SK-N-SH (cell line): ENCODE measurements at regions not wholly inside any gene's neighbourhood (a gene's known extent, or its start where the extent isn't known, plus 50 kb on each side); places are given as distances from the start of the nearest gene placed in this dataset.

Experiments used
- CTCF ChIA-PET: fragments of 300-600, 350-600 bp; formaldehyde crosslinking; extraction: SDS; loops from one replicate; lab custom pipeline; 2021; lab: Yijun Ruan, JAX
- POLR2A ChIA-PET: fragments of 350-600 bp; sonication (Branson Sonifier 250); formaldehyde crosslinking; extraction: SDS; loops from one replicate; lab custom pipeline; 2020; ENCODE audit warnings: antibody characterized with exemption, inconsistent platforms; lab: Yijun Ruan, JAX
- DNase-seq: peaks from one replicate; pipeline ENCODE4 v3.0.0; 2012
- H2AFZ ChIP-seq: fragments of 200-600 bp; sonication (generic); 2 replicates; pipeline ENCODE4 v1.8.1; 2016; ENCODE audit warnings: antibody characterized with exemption, mild to moderate bottlenecking, low read depth
- H3F3A ChIP-seq: fragments of 200-600 bp; sonication (generic); replicated peaks from 2 replicates; pipeline ENCODE3; 2016; ENCODE audit warnings: antibody characterized with exemption, mild to moderate bottlenecking; ENCODE audit not compliant: insufficient read depth
- H3K27ac ChIP-seq, 2 experiments: fragments of 200-500 bp in 1 of 2; fragments of 200-600 bp in 1 of 2; sonication (Bioruptor generic) in 1 of 2; sonication (generic), shearing (Covaris generic) in 1 of 2; 2 replicates each; pipeline versions ENCODE4 v1.5.1 to v1.6.1; 2014 to 2016; ENCODE audit warnings: low read depth in 2 of 2, inconsistent platforms in 1 of 2, low read length in 1 of 2, mild to moderate bottlenecking in 1 of 2, mixed read lengths in 1 of 2
- H3K27me3 ChIP-seq: fragments of 200-600 bp; sonication (generic), shearing (Covaris generic); 2 replicates; pipeline ENCODE4 v1.6.1; 2016; ENCODE audit warnings: mixed run types; ENCODE audit not compliant: insufficient read depth
- H3K36me3 ChIP-seq, 2 experiments: fragments of 200-500 bp in 1 of 2; fragments of 200-600 bp in 1 of 2; sonication (Bioruptor generic) in 1 of 2; sonication (generic) in 1 of 2; replicated peaks in 1 of 2; 2 replicates each; pipeline versions ENCODE3 to v1.5.1; 2014 to 2016; ENCODE audit warnings: low read length in 1 of 2, mild to moderate bottlenecking in 1 of 2; ENCODE audit not compliant: insufficient read depth in 2 of 2, control insufficient read depth in 1 of 2
- H3K4me1 ChIP-seq, 2 experiments: fragments of 200-500 bp in 1 of 2; fragments of 200-600 bp in 1 of 2; sonication (Bioruptor generic) in 1 of 2; sonication (generic), shearing (Covaris generic) in 1 of 2; 2 replicates each; pipeline versions ENCODE4 v1.5.1 to v1.6.1; 2014 to 2016; ENCODE audit warnings: low read depth in 1 of 2, low read length in 1 of 2, mixed run types in 1 of 2; ENCODE audit not compliant: insufficient read depth in 2 of 2, control insufficient read depth in 1 of 2
- H3K4me2 ChIP-seq: fragments of 200-600 bp; sonication (generic), shearing (Covaris generic); 2 replicates; pipeline ENCODE4 v1.6.1; 2017; ENCODE audit warnings: mixed run types
- H3K4me3 ChIP-seq, 2 experiments: fragments of 200-500 bp in 1 of 2; fragments of 200-600 bp in 1 of 2; sonication (Bioruptor generic) in 1 of 2; sonication (generic), shearing (Covaris generic) in 1 of 2; 2 replicates each; pipeline versions ENCODE4 v1.5.1 to v1.8.1; 2014 to 2016; ENCODE audit warnings: low read depth in 2 of 2, inconsistent platforms in 1 of 2, low read length in 1 of 2, mild to moderate bottlenecking in 1 of 2, mixed read lengths in 1 of 2, moderate library complexity in 1 of 2
- H3K79me2 ChIP-seq: fragments of 200-600 bp; sonication (generic); 2 replicates; pipeline ENCODE4 v1.8.1; 2017; ENCODE audit warnings: mild to moderate bottlenecking; ENCODE audit not compliant: insufficient read depth
- H3K9ac ChIP-seq: fragments of 200-600 bp; sonication (generic); 2 replicates; pipeline ENCODE4 v1.6.1; 2017; ENCODE audit warnings: mixed run types
- H3K9me2 ChIP-seq: fragments of 200-600 bp; sonication (generic); 2 replicates; pipeline ENCODE4 v1.6.1; 2017; ENCODE audit warnings: mixed run types
- H3K9me3 ChIP-seq: fragments of 200-600 bp; sonication (generic); 2 replicates; pipeline ENCODE4 v1.6.1; 2017; ENCODE audit warnings: mixed run types, mild to moderate bottlenecking, moderate library complexity
- H4K20me1 ChIP-seq: fragments of 200-600 bp; sonication (generic); 2 replicates; pipeline ENCODE4 v1.6.1; 2017; ENCODE audit warnings: mild to moderate bottlenecking, mixed run types; ENCODE audit not compliant: insufficient read depth
- CHD2 ChIP-seq: fragments of 150-350 bp; IDR thresholded peaks from 2 replicates; pipeline ENCODE4 v1.6.1; 2018; ENCODE audit warnings: low read length; ENCODE audit not compliant: partially characterized antibody
- GABPA ChIP-seq: IDR thresholded peaks from 2 replicates; pipeline ENCODE4 v1.4.0; 2012; ENCODE audit warnings: low read depth, mild to moderate bottlenecking
- JUND ChIP-seq: IDR thresholded peaks from 2 replicates; pipeline ENCODE4 v1.4.0; 2012
- MEF2A ChIP-seq: IDR thresholded peaks from 2 replicates; pipeline ENCODE4 v1.4.0; 2012; ENCODE audit warnings: low read depth, borderline replicate concordance
- MXI1 ChIP-seq: IDR thresholded peaks from 2 replicates; pipeline ENCODE4 v1.6.1; 2012; ENCODE audit warnings: mild to moderate bottlenecking, low read depth, low read length, improper control_type of control experiment
- POLR2AphosphoS5 ChIP-seq: IDR thresholded peaks from 2 replicates; pipeline ENCODE4 v1.6.1; 2012; ENCODE audit warnings: low read depth, low read length
- YY1 ChIP-seq: IDR thresholded peaks from 2 replicates; pipeline ENCODE4 v1.4.0; 2012; ENCODE audit warnings: low read depth, mild to moderate bottlenecking
- WGBS: methylation state at CpG from one replicate; pipeline ENCODE4 v1.1.6; 2017; ENCODE audit warnings: low lambda C conversion rate; 5-methylcytosine and 5-hydroxymethylcytosine counted together
- TF ChIP-seq, protein P1 (sequence below): IDR thresholded peaks from 2 replicates; pipeline ENCODE4 v1.6.1; 2012; ENCODE audit warnings: mild to moderate bottlenecking, low read depth, low read length, moderate library complexity
- TF ChIP-seq, protein P2 (sequence below): fragments of 150-350 bp; IDR thresholded peaks from 2 replicates; pipeline ENCODE4 v1.6.1; 2017; ENCODE audit warnings: antibody characterized with exemption, low read length, low read depth, borderline replicate concordance
- TF ChIP-seq, protein P3 (sequence below): fragments of 150-350 bp; IDR thresholded peaks from 2 replicates; pipeline ENCODE4 v1.6.1; 2016; ENCODE audit warnings: mild to moderate bottlenecking, low read depth, low read length
- TF ChIP-seq, protein P4 (sequence below): IDR thresholded peaks from 2 replicates; pipeline ENCODE4 v1.4.0; 2012; ENCODE audit warnings: low read depth, borderline replicate concordance

DNA sequence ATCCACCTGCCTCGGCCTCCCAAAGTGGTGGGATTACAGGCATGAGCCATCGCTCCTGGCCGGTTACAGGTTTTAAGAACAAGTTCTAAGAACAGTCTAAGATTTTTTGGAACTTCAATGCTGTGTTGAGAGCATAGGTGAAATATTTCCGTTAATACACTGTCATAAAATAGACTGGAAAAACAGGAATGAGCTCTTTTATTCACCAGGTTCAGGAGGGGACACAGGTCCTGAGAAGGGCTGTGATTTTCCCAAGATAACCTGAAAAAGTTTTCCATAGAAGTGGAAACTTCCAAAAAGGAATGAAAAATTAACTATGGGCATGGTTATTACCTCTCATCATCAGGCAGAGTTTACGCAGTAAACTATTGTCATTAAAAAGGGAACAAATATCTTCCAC, 97.6 kb upstream of the TMEM178A start:
- Histone ChIP-seq H4K20me1 (no peaks in the 10 kb centered on the region), H3K36me3 (no peaks in the 10 kb centered on the region), H3K4me3 (no peak overlapping the region), H3K9me2 (no peaks in the 10 kb centered on the region), H3F3A (peaks cover 18% of the 10 kb centered on the region), H3K4me1 (peaks cover 5 to 14% of the 10 kb centered on the region in 2 experiments; a peak in 3 of 4 replicates), H3K9me3 (peaks cover 10% of the 10 kb centered on the region; the same call in 1 of the 2 replicates), H2AFZ (peak overlapping the region; percentile 75; the same call in 1 of the 2 replicates), H3K9ac (no peak overlapping the region), H3K79me2 (no peaks in the 10 kb centered on the region), H3K4me2 (peak overlapping the region; percentile 62), H3K27me3 (no peaks in the 10 kb centered on the region), H3K27ac (peak overlapping the region; percentile 63 to 64; a peak in 2 of 4 replicates)
- TF ChIP-seq MXI1 (no peak), YY1 (no peak), POLR2AphosphoS5 (no peak), JUND (no peak), GABPA (no peak), CHD2 (no peak), MEF2A (no peak)
- TF ChIP-seq, protein P1, sequence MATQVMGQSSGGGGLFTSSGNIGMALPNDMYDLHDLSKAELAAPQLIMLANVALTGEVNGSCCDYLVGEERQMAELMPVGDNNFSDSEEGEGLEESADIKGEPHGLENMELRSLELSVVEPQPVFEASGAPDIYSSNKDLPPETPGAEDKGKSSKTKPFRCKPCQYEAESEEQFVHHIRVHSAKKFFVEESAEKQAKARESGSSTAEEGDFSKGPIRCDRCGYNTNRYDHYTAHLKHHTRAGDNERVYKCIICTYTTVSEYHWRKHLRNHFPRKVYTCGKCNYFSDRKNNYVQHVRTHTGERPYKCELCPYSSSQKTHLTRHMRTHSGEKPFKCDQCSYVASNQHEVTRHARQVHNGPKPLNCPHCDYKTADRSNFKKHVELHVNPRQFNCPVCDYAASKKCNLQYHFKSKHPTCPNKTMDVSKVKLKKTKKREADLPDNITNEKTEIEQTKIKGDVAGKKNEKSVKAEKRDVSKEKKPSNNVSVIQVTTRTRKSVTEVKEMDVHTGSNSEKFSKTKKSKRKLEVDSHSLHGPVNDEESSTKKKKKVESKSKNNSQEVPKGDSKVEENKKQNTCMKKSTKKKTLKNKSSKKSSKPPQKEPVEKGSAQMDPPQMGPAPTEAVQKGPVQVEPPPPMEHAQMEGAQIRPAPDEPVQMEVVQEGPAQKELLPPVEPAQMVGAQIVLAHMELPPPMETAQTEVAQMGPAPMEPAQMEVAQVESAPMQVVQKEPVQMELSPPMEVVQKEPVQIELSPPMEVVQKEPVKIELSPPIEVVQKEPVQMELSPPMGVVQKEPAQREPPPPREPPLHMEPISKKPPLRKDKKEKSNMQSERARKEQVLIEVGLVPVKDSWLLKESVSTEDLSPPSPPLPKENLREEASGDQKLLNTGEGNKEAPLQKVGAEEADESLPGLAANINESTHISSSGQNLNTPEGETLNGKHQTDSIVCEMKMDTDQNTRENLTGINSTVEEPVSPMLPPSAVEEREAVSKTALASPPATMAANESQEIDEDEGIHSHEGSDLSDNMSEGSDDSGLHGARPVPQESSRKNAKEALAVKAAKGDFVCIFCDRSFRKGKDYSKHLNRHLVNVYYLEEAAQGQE = no peak
- TF ChIP-seq, protein P2, sequence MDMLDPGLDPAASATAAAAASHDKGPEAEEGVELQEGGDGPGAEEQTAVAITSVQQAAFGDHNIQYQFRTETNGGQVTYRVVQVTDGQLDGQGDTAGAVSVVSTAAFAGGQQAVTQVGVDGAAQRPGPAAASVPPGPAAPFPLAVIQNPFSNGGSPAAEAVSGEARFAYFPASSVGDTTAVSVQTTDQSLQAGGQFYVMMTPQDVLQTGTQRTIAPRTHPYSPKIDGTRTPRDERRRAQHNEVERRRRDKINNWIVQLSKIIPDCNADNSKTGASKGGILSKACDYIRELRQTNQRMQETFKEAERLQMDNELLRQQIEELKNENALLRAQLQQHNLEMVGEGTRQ = no peak
- TF ChIP-seq, protein P3, sequence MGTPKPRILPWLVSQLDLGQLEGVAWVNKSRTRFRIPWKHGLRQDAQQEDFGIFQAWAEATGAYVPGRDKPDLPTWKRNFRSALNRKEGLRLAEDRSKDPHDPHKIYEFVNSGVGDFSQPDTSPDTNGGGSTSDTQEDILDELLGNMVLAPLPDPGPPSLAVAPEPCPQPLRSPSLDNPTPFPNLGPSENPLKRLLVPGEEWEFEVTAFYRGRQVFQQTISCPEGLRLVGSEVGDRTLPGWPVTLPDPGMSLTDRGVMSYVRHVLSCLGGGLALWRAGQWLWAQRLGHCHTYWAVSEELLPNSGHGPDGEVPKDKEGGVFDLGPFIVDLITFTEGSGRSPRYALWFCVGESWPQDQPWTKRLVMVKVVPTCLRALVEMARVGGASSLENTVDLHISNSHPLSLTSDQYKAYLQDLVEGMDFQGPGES = no peak
- TF ChIP-seq, protein P4, sequence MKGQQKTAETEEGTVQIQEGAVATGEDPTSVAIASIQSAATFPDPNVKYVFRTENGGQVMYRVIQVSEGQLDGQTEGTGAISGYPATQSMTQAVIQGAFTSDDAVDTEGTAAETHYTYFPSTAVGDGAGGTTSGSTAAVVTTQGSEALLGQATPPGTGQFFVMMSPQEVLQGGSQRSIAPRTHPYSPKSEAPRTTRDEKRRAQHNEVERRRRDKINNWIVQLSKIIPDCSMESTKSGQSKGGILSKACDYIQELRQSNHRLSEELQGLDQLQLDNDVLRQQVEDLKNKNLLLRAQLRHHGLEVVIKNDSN = no peak
- POLR2A ChIA-PET = no interaction called here
- DNase-seq = no peak
- WGBS = 92% methylated on average over 5 of the region's 5 CpGs
- CTCF ChIA-PET = interaction anchor here (1.1 kb wide), 1 partner anchor 45 kb away, joined by 5 read pairs; no protein-coding TSS in a partner anchor
